Progenitor cell of endocrine pancreas (in vitro differentiated cells): ENCODE measurements at regions not wholly inside any gene's neighbourhood (a gene's known extent, or its start where the extent isn't known, plus 50 kb on each side); places are given as distances from the start of the nearest gene placed in this dataset.
A peak's percentile ranks its signal among the peaks of the same experiment; 100 is the strongest.

ENCODE experiments used
- DNase-seq: peaks from one replicate; pipeline ENCODE4 v3.0.0; 2021; ENCODE audit warnings: low spot score; ENCODE audit not compliant: unreplicated experiment
- H3K27ac Mint-ChIP-seq: 2 replicates; pipeline ENCODE4 v1.8.0; 2021; ENCODE audit warnings: mild to moderate bottlenecking, moderate library complexity, mixed read lengths
- H3K27me3 Mint-ChIP-seq: 2 replicates; pipeline ENCODE4 v1.8.0; 2021; ENCODE audit warnings: mixed read lengths
- H3K36me3 Mint-ChIP-seq: 2 replicates; pipeline ENCODE4 v1.8.0; 2022; ENCODE audit warnings: mixed read lengths; ENCODE audit not compliant: insufficient read depth
- H3K4me1 Mint-ChIP-seq: 2 replicates; pipeline ENCODE4 v1.8.0; 2021; ENCODE audit warnings: low read depth, mixed read lengths
- H3K4me3 Mint-ChIP-seq: 2 replicates; pipeline ENCODE4 v1.8.0; 2021; ENCODE audit warnings: low read depth, mild to moderate bottlenecking, moderate library complexity, mixed read lengths
- H3K9me3 Mint-ChIP-seq: 2 replicates; pipeline ENCODE4 v1.8.0; 2021; ENCODE audit warnings: low read depth, mixed read lengths
- TF ChIP-seq, protein P1 (sequence below): fragments of 200-600 bp; sonication (generic); IDR thresholded peaks from one replicate; pipeline ENCODE4 v1.5.0; 2021; ENCODE audit warnings: antibody characterized with exemption, mild to moderate bottlenecking; ENCODE audit not compliant: unreplicated experiment

GRCh38 chr2:17232776-17233556, 285.3 kb downstream of the RAD51AP2 start:
- Mint-ChIP-seq H3K4me1 (peaks cover 9% of the 10 kb centered on the region), H3K4me3 (no peak overlapping the region), H3K27me3 (no peaks in the 10 kb centered on the region), H3K9me3 (peaks cover 2% of the 10 kb centered on the region), H3K36me3 (no peaks in the 10 kb centered on the region), H3K27ac (no peak overlapping the region)
- TF ChIP-seq, protein P1, sequence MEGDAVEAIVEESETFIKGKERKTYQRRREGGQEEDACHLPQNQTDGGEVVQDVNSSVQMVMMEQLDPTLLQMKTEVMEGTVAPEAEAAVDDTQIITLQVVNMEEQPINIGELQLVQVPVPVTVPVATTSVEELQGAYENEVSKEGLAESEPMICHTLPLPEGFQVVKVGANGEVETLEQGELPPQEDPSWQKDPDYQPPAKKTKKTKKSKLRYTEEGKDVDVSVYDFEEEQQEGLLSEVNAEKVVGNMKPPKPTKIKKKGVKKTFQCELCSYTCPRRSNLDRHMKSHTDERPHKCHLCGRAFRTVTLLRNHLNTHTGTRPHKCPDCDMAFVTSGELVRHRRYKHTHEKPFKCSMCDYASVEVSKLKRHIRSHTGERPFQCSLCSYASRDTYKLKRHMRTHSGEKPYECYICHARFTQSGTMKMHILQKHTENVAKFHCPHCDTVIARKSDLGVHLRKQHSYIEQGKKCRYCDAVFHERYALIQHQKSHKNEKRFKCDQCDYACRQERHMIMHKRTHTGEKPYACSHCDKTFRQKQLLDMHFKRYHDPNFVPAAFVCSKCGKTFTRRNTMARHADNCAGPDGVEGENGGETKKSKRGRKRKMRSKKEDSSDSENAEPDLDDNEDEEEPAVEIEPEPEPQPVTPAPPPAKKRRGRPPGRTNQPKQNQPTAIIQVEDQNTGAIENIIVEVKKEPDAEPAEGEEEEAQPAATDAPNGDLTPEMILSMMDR = no peak
- DNase-seq = no peak

DNA sequence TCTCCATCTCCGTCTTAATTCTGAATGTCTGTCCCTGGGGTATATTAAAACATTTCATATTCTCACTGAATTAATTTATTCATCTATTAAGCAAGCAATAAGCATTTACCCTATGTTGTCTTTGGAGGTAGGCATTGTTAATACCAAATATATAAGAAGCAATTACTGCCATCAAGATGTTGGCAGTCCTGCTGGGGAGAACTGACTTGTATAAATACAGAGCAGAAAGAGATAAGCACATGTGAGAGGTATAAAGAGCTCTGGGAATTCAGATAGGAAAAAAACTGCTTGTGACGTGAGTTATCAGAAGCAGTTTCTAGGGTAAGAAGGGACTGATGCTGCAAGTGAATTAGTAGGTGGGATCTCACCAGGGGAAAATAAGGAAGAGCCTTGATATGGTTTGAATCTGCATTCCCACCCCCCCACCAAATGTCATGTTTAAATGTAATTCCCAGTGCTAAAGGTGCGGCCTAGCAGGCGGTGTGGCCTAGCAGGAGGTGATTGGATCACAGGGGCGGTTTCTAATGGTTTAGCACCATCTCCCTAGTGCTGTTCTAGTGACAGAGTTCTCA, 286.8 kb downstream of the RAD51AP2 start:
- no peaks in the 10 kb centered on the region for H3K27me3 Mint-ChIP-seq
- TF ChIP-seq, protein P1 = no peak
- no peak overlapping the region for H3K27ac Mint-ChIP-seq
- H3K4me3 Mint-ChIP-seq = no peak overlapping the region
- DNase-seq = no peak
- peaks cover 9% of the 10 kb centered on the region for H3K4me1 Mint-ChIP-seq
- H3K36me3 Mint-ChIP-seq = no peaks in the 10 kb centered on the region
- peaks cover 5% of the 10 kb centered on the region for H3K9me3 Mint-ChIP-seq

DNA sequence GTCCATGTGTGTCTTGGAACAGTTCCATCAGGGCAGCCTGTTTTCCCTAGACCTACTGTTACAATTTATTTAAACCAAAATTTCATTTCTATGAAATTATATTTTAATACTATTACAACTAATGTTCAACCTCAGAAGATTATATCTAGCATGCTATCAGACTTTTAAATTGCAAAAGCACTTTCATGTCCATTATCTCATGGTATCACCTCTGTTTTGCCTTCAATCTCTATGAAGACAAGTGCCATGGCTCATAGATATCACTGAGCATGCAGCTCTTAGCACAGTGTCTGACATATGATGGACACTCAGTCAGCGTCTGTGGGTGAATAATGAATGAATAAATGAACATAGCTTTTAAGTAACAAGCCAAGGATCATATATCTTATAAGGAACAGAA, 288.8 kb downstream of the RAD51AP2 start:
- H3K9me3 Mint-ChIP-seq = peaks cover 5% of the 10 kb centered on the region
- no peak overlapping the region for H3K4me3 Mint-ChIP-seq
- peak overlapping the region; percentile 14 for H3K27ac Mint-ChIP-seq
- no peaks in the 10 kb centered on the region for H3K27me3 Mint-ChIP-seq
- no peaks in the 10 kb centered on the region for H3K36me3 Mint-ChIP-seq
- TF ChIP-seq, protein P1 = no peak
- DNase-seq = no peak
- peaks cover 9% of the 10 kb centered on the region for H3K4me1 Mint-ChIP-seq

GRCh38 chr2:17228461-17228860, 289.8 kb downstream of the RAD51AP2 start:
- TF ChIP-seq, protein P1 = no peak
- Mint-ChIP-seq H3K4me3 (no peak overlapping the region), H3K27ac (no peak overlapping the region), H3K27me3 (no peaks in the 10 kb centered on the region), H3K4me1 (peaks cover 9% of the 10 kb centered on the region), H3K36me3 (no peaks in the 10 kb centered on the region), H3K9me3 (peaks cover 5% of the 10 kb centered on the region)
- no peak for DNase-seq

GRCh38 chr2:17227856-17228255, 290.4 kb downstream of the RAD51AP2 start:
- Mint-ChIP-seq H3K27me3 (no peaks in the 10 kb centered on the region), H3K27ac (no peak overlapping the region), H3K4me1 (peaks cover 9% of the 10 kb centered on the region), H3K36me3 (no peaks in the 10 kb centered on the region), H3K4me3 (no peak overlapping the region), H3K9me3 (peaks cover 5% of the 10 kb centered on the region)
- no peak for DNase-seq
- TF ChIP-seq, protein P1 = no peak
